ENCODE measurements at regions not wholly inside any gene's neighbourhood (a gene's known extent, or its start where the extent isn't known, plus 50 kb on each side); places are given as distances from the start of the nearest gene placed in this dataset.

- Histone ChIP-seq H3K27me3 (ENCODE audit: insufficient read depth, low read length) (no peaks in the 10 kb centered on the region), H3K36me3 (ENCODE audit: control insufficient read depth in 1 of 2, insufficient read depth in 2 of 2, low read length in 2 of 2) (no peaks in the 10 kb centered on the region), H3K9me2 (ENCODE audit: insufficient read depth) (no peaks in the 10 kb centered on the region), H3K79me2 (ENCODE audit: insufficient read depth, low read length) (no peaks in the 10 kb centered on the region), H3K4me3 (replicated peaks in 1 of 2; ENCODE audit: low read depth in 1 of 2, low read length in 2 of 2) (no peak overlapping the region), H3K9me3 (ENCODE audit: control insufficient read depth in 1 of 2, insufficient read depth in 1 of 2, low read depth in 1 of 2, low read length in 2 of 2) (no peaks in the 10 kb centered on the region; a peak in 1 of 4 replicates), H3K9ac (ENCODE audit: low read length) (no peak overlapping the region), H3K4me1 (ENCODE audit: control insufficient read depth in 1 of 2, insufficient read depth in 2 of 2, low read length in 2 of 2) (no peaks in the 10 kb centered on the region), H3K27ac (ENCODE audit: low read depth, low read length) (no peak overlapping the region), H3K4me2 (ENCODE audit: low read length) (no peak overlapping the region), H2AFZ (ENCODE audit: low read depth, low read length, poor library complexity, severe bottlenecking) (no peak overlapping the region), H4K20me1 (ENCODE audit: insufficient read depth) (no peaks in the 10 kb centered on the region)
- POLR2A ChIA-PET: no interaction called here
- CTCF ChIA-PET: no interaction called here
- no TSS peak for BruUV-seq (replicated peaks)
- intact Hi-C loops (cut with micrococcal nuclease): no loop called here
- TF ChIP-seq CEBPB (IDR thresholded peaks at IDR 0.05; ENCODE audit: low read depth) (no peak), YY1 (IDR thresholded peaks at IDR 0.05; ENCODE audit: extremely low read depth, insufficient replicate concordance, low read depth, low read length) (no peak), SP1 (IDR thresholded peaks at IDR 0.05; ENCODE audit: low read depth) (no peak), EZH2 (IDR thresholded peaks at IDR 0.05) (no peak), POLR2AphosphoS5 (IDR thresholded peaks at IDR 0.05; ENCODE audit: low read depth, low read length) (no peak), EZH2phosphoT487 (IDR thresholded peaks at IDR 0.05; ENCODE audit: borderline replicate concordance) (no peak), SRF (IDR thresholded peaks at IDR 0.05; ENCODE audit: low read depth) (no peak), ZNF274 (IDR thresholded peaks at IDR 0.05; ENCODE audit: low read depth, low read length) (no peak), JUND (IDR thresholded peaks at IDR 0.05) (no peak), TCF7L2 (IDR thresholded peaks at IDR 0.05; ENCODE audit: borderline replicate concordance, extremely low read depth, insufficient read depth, insufficient read length) (no peak), CTCF (IDR thresholded peaks at IDR 0.05 in 2 of 3, conservative IDR thresholded peaks at IDR 0.05 in 1 of 3; ENCODE audit: borderline replicate concordance in 1 of 3, insufficient read depth in 1 of 3, low read depth in 2 of 3, low read length in 2 of 3) (no peak)
- TF ChIP-seq, protein P1, sequence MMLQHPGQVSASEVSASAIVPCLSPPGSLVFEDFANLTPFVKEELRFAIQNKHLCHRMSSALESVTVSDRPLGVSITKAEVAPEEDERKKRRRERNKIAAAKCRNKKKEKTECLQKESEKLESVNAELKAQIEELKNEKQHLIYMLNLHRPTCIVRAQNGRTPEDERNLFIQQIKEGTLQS (IDR thresholded peaks at IDR 0.05): no peak
- TF ChIP-seq, protein P2, sequence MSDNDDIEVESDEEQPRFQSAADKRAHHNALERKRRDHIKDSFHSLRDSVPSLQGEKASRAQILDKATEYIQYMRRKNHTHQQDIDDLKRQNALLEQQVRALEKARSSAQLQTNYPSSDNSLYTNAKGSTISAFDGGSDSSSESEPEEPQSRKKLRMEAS (IDR thresholded peaks at IDR 0.05): no peak
- DNase-seq (ENCODE audit: low read depth, low spot score): no peak
- no peak for ATAC-seq
- RAD21 ChIA-PET (ENCODE audit: low non-redundant PET in 1 of 2, low total read pairs in 2 of 2, uncharacterized antibody in 2 of 2, unreplicated experiment in 2 of 2): no interaction called here
Measured at GRCh38 chr7:41835976-41836530, 133.2 kb upstream of the INHBA start.
